LNCaP clone FGC (cell line): ENCODE measurements at regions not wholly inside any gene's neighbourhood (a gene's known extent, or its start where the extent isn't known, plus 50 kb on each side); places are given as distances from the start of the nearest gene placed in this dataset.

ENCODE experiments used
- DNase-seq: peaks from one replicate; pipeline ENCODE4 v3.0.0-alpha.2; 2011; ENCODE audit warnings: low read depth
- H3K4me3 ChIP-seq: 2 replicates; pipeline ENCODE4 v1.5.1; 2011; ENCODE audit warnings: mild to moderate bottlenecking, low read depth, low read length, control low read depth
- TF ChIP-seq, protein P1 (sequence below): IDR thresholded peaks from 2 replicates; pipeline ENCODE4 v1.5.1; 2012; ENCODE audit warnings: mild to moderate bottlenecking; ENCODE audit not compliant: control insufficient read depth, insufficient read depth; ENCODE audit errors: extremely low read depth

DNA sequence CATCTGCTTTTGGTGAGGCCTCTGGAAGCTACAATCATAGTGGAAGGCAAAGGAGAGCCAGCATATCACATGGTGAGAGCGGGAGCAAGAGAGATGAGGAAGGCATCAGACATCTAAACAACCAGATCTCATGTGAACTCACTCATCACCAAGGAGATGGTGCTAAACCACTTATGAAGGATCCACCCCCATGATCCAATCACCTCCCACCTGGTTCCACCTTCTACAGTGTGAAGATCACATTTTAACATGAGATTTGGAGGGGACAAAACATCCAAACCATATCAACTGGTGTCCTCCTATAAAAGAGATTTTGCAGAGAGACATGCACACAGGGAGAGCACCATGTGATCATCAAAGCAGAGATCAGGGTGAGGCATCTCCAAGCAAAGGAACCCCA is 578.6 kb downstream of the MATN1 start:
- no peak for DNase-seq
- TF ChIP-seq, protein P1, sequence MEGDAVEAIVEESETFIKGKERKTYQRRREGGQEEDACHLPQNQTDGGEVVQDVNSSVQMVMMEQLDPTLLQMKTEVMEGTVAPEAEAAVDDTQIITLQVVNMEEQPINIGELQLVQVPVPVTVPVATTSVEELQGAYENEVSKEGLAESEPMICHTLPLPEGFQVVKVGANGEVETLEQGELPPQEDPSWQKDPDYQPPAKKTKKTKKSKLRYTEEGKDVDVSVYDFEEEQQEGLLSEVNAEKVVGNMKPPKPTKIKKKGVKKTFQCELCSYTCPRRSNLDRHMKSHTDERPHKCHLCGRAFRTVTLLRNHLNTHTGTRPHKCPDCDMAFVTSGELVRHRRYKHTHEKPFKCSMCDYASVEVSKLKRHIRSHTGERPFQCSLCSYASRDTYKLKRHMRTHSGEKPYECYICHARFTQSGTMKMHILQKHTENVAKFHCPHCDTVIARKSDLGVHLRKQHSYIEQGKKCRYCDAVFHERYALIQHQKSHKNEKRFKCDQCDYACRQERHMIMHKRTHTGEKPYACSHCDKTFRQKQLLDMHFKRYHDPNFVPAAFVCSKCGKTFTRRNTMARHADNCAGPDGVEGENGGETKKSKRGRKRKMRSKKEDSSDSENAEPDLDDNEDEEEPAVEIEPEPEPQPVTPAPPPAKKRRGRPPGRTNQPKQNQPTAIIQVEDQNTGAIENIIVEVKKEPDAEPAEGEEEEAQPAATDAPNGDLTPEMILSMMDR = no peak
- no peak overlapping the region for H3K4me3 ChIP-seq

DNA sequence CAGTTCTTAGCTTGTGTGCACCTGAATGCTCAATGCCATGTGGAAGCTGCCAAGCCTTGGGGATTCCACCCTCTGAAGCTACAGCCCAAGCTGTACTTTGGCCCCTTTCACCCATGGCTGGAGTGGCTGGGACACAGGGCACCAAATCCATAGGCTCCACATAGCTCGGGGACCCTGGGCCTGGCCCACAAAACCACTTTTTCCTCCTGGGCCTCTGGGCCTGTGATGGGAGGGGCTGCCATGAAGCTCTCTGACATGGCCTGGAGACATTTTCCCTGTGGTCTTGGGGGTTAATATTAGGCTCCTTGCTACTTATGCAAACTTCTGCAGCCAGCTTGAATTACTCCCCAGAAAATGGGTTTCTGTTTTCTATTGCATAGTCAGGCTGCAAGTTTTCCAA is 579.9 kb downstream of the MATN1 start:
- no peak overlapping the region for H3K4me3 ChIP-seq
- TF ChIP-seq, protein P1 = no peak
- DNase-seq = no peak

DNA sequence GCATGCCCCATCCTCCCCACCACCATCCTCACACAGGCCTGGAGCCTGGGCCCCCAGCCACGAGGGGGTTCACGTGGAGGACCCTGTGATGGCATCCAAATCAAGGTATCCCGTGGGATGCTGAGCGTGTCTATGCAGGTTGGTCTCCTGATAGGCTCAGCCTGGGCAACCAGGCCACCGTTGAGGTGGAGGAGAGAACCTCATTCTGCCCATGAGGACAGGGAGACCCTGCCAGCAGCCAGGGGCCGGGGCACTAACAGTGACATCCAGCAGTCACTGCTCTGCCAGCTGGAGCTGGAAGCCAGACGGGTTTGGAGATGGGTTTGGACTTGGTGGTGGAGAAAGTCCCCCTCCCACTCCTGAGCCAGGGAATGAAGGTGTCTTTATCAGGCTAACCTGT is 582.8 kb downstream of the MATN1 start:
- H3K4me3 ChIP-seq = no peak overlapping the region
- TF ChIP-seq, protein P1 = no peak
- DNase-seq = no peak

DNA sequence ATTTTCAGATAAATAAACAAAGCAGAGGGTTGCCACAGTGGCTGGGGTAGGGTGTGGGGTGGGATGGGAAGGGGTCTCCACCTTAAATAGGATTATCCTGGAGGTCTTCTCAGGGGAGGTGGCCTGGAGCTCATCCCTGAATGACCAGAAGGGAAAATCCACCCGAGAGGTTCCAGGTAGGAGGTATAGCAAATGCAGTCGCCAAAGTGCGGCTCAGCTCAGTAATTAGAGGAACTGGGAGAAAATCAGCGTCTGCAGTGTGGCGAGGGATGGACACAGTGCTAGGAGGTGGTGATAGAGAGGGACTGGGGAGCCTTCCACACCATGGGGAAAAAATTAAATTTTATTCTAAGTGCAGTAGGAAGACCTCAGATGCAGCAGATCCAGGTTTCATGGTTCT is 584.5 kb downstream of the MATN1 start:
- H3K4me3 ChIP-seq = no peak overlapping the region

DNA sequence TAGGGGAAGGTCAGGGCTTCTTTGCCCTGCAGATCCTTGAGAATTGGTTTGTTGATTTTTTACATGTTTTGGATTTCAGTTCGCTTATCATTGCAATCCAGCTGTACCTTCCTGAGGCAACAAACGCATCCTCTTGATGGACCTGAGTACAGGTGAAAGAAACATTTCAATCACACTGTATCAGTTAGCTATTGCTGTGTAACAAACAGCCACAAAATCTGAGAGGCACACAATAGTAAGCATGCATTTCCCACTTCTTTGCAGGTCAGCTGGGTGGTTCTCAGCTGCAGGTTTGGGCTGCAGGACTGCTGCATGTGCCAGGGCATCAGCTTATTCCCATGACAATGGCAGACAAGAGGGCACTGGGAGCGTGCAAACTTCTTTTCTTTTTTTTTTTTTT is 586.4 kb downstream of the MATN1 start:
- H3K4me3 ChIP-seq = no peak overlapping the region
- TF ChIP-seq, protein P1 = no peak
- DNase-seq = no peak

More for the DNA sequence above, 584.5 kb downstream of the MATN1 start:
- no peak for DNase-seq
- TF ChIP-seq, protein P1 = no peak

DNA sequence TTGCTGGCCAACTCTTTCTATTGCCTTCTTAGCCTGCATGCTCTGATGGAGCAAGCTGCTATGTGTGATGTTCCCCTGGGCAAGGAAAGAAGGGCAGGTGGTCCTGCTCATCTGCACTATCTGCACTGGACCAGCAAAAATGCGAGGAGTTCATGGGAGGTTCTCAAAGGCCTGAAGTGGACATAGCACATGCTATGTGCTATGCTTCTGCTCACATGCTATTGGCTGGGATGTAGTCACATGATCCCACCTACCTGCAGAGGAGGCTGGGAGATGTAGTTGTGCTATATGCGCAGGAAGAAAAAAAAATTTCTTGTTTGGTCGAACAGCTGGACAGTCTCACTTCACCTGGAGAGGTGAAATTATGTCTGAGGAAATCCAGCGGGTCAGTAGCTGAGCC is 587.7 kb downstream of the MATN1 start:
- TF ChIP-seq, protein P1 = no peak
- H3K4me3 ChIP-seq = no peak overlapping the region
- DNase-seq = no peak

DNA sequence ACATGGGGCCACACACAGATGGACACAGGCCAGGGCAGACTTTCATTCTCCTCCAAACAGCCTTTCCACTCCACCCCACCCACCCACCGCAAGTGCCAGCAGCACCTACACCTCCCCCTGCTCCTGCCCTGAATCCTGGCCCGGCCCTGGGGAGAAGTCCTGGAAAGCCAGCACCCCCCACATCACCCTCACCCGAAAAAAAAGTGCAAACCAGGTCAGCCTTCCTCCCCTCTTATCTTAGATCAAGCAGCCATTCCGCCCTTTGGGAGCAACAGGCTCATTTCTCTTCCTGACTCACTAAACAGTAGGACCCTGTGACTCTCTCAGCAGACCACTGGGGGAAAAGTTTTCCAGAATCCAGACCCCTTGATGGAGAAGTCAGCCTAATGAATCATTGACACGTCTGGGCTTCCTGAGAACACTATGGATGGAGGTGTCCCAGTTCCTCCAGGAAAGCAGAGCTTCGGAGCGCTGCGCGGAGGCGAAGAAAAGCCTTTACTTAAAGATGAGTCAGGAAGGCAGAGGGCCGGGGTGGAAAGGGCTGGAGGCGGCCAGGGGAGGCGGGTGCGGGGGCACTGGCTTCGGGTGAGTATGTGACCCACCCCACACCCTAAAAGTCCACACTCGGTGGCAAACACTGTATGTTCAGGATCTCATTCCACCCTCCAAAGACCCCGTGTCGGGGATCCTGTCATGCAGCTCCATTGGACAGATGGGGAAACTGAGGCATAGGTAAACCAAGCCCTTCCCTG is 588.7 kb downstream of the MATN1 start:
- no peak for DNase-seq
- TF ChIP-seq, protein P1 = no peak
- no peak overlapping the region for H3K4me3 ChIP-seq
